ENCODE measurements at regions not wholly inside any gene's neighbourhood (a gene's known extent, or its start where the extent isn't known, plus 50 kb on each side); places are given as distances from the start of the nearest gene placed in this dataset.

- no peak for TF ChIP-seq POLR2AphosphoS5 (IDR thresholded peaks at IDR 0.05)
- no peak for TF ChIP-seq CTCF (IDR thresholded peaks at IDR 0.05)
Observed at GRCh38 chr6:21396313-21396712, 197.2 kb upstream of the SOX4 start.
